GM13976 (cell line): ENCODE measurements at regions not wholly inside any gene's neighbourhood (a gene's known extent, or its start where the extent isn't known, plus 50 kb on each side); places are given as distances from the start of the nearest gene placed in this dataset.

Experiments used
- DNase-seq: peaks from one replicate; pipeline ENCODE4 v3.0.0; 2012; ENCODE audit warnings: low spot score
- CTCF ChIP-seq: IDR thresholded peaks from 2 replicates; pipeline ENCODE4 v1.5.1; 2012; ENCODE audit warnings: borderline replicate concordance, mild to moderate bottlenecking; ENCODE audit not compliant: insufficient read depth; ENCODE audit errors: extremely low read depth, missing control alignments, control extremely low read depth
- in situ Hi-C: fragments of 300-500 bp; cut with MboI; formaldehyde crosslinking; loops from one replicate; pipeline ENCODE4 v1.12.0; 2022; ENCODE audit warnings: low sequenced_read_pairs, mixed read lengths, inconsistent platforms; ENCODE audit not compliant: unreplicated experiment

- no peak for DNase-seq
- in situ Hi-C loops = no loop called here
- TF ChIP-seq CTCF = no peak
Observed at GRCh38 chr6:147979966-147980365, 362.7 kb upstream of the SASH1 start.

- no peak for DNase-seq
- TF ChIP-seq CTCF = no peak
Observed at GRCh38 chr6:147983581-147984366, 358.9 kb upstream of the SASH1 start.

DNA sequence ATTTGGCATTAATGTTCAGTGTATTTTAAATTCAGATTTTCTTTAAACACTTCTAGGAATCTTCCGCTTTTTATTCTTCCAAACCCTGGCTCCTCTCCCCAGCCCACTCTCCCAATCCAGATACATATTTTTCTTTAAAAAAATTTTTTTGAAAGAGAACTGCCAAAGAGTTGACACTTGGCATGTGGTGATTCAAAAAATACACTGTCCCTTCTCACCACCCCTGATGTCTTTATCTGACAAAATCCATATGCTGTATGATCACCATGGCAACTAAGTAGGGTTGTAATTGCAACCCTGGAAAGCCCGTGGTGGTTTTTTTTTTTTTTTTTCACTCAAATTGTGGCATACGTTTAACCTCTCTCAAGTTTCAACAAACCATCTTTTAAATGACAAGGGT, 355.8 kb upstream of the SASH1 start:
- in situ Hi-C loops = no loop called here
- DNase-seq = no peak
- TF ChIP-seq CTCF = no peak

More at GRCh38 chr6:147983581-147984366, 358.9 kb upstream of the SASH1 start:
- in situ Hi-C loops = no loop called here

- no peak for TF ChIP-seq CTCF
- in situ Hi-C loops = no loop called here
- no peak for DNase-seq
Observed at GRCh38 chr6:147990159-147990558, 352.5 kb upstream of the SASH1 start.

- no peak for DNase-seq
- TF ChIP-seq CTCF = no peak
- in situ Hi-C loops = no loop called here
Observed at GRCh38 chr6:147991961-147992360, 350.7 kb upstream of the SASH1 start.

DNA sequence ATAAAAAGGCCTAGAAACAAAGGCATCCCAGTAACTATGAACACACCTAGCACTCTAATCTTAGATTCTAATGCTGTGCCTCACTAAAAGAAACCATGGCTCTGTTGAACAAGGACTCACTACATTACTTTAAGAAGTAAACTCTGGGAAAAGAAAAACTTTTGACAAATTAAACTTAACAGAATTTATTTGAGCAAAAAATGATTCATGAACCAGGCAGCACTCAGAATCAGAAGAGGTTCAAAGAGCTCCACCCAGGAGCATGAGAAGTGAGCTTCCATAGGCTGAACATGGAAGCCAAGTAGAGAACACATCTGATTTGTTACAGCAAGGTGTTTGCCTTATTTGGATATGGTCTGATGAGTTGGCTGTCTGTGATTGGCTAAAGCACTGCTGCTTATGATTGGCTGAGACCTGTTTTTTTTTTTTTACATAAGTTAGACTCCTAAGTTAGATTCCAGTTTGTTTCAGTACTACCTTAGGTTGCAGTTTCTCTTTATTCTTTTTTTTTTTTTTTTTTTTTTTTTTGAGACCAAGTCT, 343.6 kb upstream of the SASH1 start:
- in situ Hi-C loops = no loop called here
- no peak for DNase-seq
- no peak for TF ChIP-seq CTCF
